SJSA1 (cell line): ENCODE measurements at regions not wholly inside any gene's neighbourhood (a gene's known extent, or its start where the extent isn't known, plus 50 kb on each side); places are given as distances from the start of the nearest gene placed in this dataset.

ENCODE experiments used
- DNase-seq, 2 experiments: peaks; one replicate each; pipeline ENCODE4 v3.0.0-alpha.2; 2015 to 2020; ENCODE audit warnings: low spot score in 2 of 2, low read depth in 1 of 2
- H3K27ac ChIP-seq: fragments of 250-450 bp; sonication (Bioruptor Pico); 2 replicates; pipeline ENCODE4 v1.5.1; 2020; ENCODE audit warnings: mild to moderate bottlenecking, moderate library complexity
- H3K27me3 ChIP-seq: fragments of 250-450 bp; sonication (Bioruptor Pico); replicated peaks from 2 replicates; pipeline ENCODE4 v1.5.1; 2020; ENCODE audit warnings: mild to moderate bottlenecking, moderate library complexity
- H3K36me3 ChIP-seq: fragments of 250-450 bp; sonication (Bioruptor Pico); 2 replicates; pipeline ENCODE4 v1.5.1; 2020; ENCODE audit warnings: mild to moderate bottlenecking
- H3K4me1 ChIP-seq: fragments of 250-450 bp; sonication (Bioruptor Pico); replicated peaks from 2 replicates; pipeline ENCODE4 v1.6.1; 2021; ENCODE audit warnings: mild to moderate bottlenecking
- H3K4me3 ChIP-seq: fragments of 250-450 bp; sonication (Bioruptor Pico); 2 replicates; pipeline ENCODE4 v1.5.1; 2020; ENCODE audit warnings: mild to moderate bottlenecking
- H3K9me3 ChIP-seq: fragments of 250-450 bp; sonication (Bioruptor Pico); replicated peaks from 2 replicates; pipeline ENCODE4 v1.5.1; 2020; ENCODE audit warnings: mild to moderate bottlenecking

- Histone ChIP-seq H3K4me1 (no peaks in the 10 kb centered on the region), H3K36me3 (no peaks in the 10 kb centered on the region), H3K27ac (no peak overlapping the region), H3K4me3 (no peak overlapping the region), H3K9me3 (no peaks in the 10 kb centered on the region), H3K27me3 (no peaks in the 10 kb centered on the region)
- DNase-seq, result no peak
Observed at GRCh38 chr3:25053360-25053759, 374.7 kb upstream of the RARB start.

DNA sequence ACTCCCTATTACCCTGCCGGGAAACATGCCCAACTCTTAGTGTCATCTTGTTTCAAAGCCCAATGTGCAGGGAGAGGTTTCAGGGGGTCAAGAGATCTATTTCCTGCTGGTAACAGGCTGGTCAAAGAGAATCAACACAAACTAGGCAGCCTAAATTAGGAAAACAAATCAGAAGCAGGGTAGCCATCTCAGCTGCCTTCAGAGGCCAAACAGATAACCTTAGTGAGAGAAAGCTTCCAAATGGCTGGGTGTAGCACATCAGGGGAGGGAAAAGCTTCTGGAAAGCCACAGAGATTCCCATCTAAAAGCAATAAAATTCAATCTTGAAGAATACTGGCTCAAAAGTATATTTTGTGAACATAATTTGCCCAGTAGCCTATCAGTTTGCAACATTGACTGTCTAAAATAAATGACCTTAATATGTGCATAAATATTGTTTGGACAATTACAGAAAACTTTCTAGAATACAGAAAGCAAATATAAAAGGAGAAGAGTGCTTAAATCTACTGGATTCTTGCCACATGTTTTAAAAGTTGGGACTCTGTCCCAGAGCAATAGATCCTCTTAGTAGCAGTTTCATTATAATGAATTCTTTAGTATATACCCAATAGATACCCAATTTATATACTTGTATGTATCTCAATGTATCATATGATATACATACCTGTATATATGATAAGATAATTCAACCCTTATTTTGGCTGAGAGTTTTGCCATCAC is 371.9 kb upstream of the RARB start:
- H3K4me3 ChIP-seq, result no peak overlapping the region
- H3K27ac ChIP-seq, result no peak overlapping the region
- no peaks in the 10 kb centered on the region for H3K9me3 ChIP-seq
- H3K36me3 ChIP-seq, result no peaks in the 10 kb centered on the region
- DNase-seq, result no peak
- H3K27me3 ChIP-seq, result no peaks in the 10 kb centered on the region
- H3K4me1 ChIP-seq, result no peaks in the 10 kb centered on the region

- Histone ChIP-seq H3K4me1 (no peaks in the 10 kb centered on the region), H3K9me3 (no peaks in the 10 kb centered on the region), H3K4me3 (no peak overlapping the region), H3K27me3 (no peaks in the 10 kb centered on the region), H3K36me3 (no peaks in the 10 kb centered on the region), H3K27ac (no peak overlapping the region)
- DNase-seq, result no peak
Observed at GRCh38 chr3:25056803-25057351, 371.2 kb upstream of the RARB start.

- no peak overlapping the region for H3K4me3 ChIP-seq
- H3K4me1 ChIP-seq, result no peaks in the 10 kb centered on the region
- no peak overlapping the region for H3K27ac ChIP-seq
- DNase-seq, result no peak
- H3K36me3 ChIP-seq, result no peaks in the 10 kb centered on the region
- no peaks in the 10 kb centered on the region for H3K27me3 ChIP-seq
- H3K9me3 ChIP-seq, result no peaks in the 10 kb centered on the region
Observed at GRCh38 chr3:25057379-25057778, 370.7 kb upstream of the RARB start.

DNA sequence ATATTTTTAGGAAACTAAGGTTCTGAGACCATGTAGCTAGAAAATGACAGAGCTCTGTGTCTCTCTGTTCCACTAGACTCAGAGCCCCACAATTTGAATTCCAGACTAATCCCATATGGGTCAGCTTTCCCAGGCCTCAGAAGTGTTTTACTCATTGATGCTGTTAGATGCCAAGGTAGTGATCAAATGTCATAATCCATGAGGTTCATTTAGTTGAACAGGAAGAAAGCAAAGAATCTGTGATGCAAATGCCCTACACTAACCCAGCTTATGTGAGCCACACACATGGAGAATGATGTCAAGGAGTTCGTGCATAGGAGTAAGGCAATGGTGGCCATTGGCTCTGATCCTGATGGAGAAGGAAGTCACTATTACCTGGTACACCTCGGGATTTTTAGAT is 363.4 kb upstream of the RARB start:
- no peaks in the 10 kb centered on the region for H3K4me1 ChIP-seq
- H3K27ac ChIP-seq, result no peak overlapping the region
- DNase-seq, result no peak
- H3K36me3 ChIP-seq, result no peaks in the 10 kb centered on the region
- H3K9me3 ChIP-seq, result no peaks in the 10 kb centered on the region
- no peaks in the 10 kb centered on the region for H3K27me3 ChIP-seq
- H3K4me3 ChIP-seq, result no peak overlapping the region

DNA sequence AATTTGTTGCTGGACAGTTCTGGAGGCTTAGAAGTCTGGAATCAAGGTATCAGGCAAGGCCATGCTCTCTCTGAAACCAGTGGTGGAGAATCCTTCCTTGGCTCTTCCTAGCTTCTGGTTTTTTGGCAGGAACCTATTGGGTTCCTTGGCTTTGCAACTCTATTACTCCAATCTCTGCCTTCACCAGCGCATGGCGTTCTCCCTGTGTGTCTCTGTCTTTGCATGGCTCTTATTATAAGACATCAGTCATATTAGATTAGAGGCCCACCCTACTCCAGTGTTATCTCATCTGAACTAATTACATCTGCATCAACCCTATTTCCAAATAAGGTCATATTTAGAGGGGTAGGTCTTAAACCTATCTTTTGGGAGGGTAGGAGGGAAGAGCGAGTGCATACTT is 358.1 kb upstream of the RARB start:
- Histone ChIP-seq H3K9me3 (no peaks in the 10 kb centered on the region), H3K4me1 (no peaks in the 10 kb centered on the region), H3K27me3 (no peaks in the 10 kb centered on the region), H3K27ac (no peak overlapping the region), H3K36me3 (no peaks in the 10 kb centered on the region), H3K4me3 (no peak overlapping the region)
- DNase-seq, result no peak

DNA sequence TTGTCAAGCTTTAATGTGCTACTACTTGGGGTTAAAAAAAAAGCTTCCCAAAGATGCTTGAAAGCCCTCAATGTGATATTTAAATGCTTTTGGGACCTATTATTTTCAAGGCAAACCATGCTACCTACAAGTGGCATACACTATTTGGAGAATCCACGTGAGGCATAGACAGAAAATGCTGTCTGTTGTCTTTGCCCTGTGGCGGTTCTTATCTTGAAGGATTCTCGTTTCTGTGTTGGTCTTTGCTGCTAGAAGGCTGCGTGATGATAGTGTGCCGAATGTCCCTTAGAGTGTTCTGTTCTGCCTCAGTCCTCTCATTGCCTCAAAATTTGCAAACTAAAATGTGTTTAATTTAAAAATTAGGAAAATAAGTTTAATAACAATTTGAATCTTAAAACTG is 356.2 kb upstream of the RARB start:
- Histone ChIP-seq H3K4me1 (no peaks in the 10 kb centered on the region), H3K27me3 (no peaks in the 10 kb centered on the region), H3K9me3 (no peaks in the 10 kb centered on the region), H3K27ac (no peak overlapping the region), H3K4me3 (no peak overlapping the region), H3K36me3 (no peaks in the 10 kb centered on the region)
- no peak for DNase-seq

GRCh38 chr3:25073423-25073822 is 354.6 kb upstream of the RARB start:
- Histone ChIP-seq H3K27me3 (no peaks in the 10 kb centered on the region), H3K4me1 (no peaks in the 10 kb centered on the region), H3K36me3 (no peaks in the 10 kb centered on the region), H3K27ac (no peak overlapping the region), H3K4me3 (no peak overlapping the region), H3K9me3 (no peaks in the 10 kb centered on the region)
- DNase-seq, result no peak

GRCh38 chr3:25074149-25074548 is 353.9 kb upstream of the RARB start:
- H3K36me3 ChIP-seq, result no peaks in the 10 kb centered on the region
- no peak overlapping the region for H3K4me3 ChIP-seq
- no peaks in the 10 kb centered on the region for H3K4me1 ChIP-seq
- no peaks in the 10 kb centered on the region for H3K27me3 ChIP-seq
- H3K27ac ChIP-seq, result no peak overlapping the region
- H3K9me3 ChIP-seq, result no peaks in the 10 kb centered on the region
- DNase-seq, result no peak

DNA sequence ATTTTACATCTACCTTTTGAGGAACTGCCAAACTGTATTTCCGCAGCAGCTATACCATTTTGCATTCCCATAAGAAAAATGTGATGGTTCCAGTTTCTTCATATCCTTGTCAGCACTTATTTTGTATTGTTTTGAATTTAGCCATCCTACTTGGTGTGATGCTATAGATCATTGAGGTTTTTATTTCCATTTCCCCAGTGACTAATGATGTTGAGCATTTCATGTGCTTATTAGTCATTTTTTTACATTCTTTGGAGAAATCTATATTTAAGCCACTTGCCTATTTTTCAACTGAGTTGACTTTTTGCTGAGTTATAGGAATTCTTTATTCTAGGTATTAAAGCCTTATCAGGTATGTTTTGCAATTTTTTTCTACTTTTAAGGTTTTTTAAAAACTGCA is 347.6 kb upstream of the RARB start:
- no peak overlapping the region for H3K4me3 ChIP-seq
- H3K9me3 ChIP-seq, result no peaks in the 10 kb centered on the region
- H3K4me1 ChIP-seq, result no peaks in the 10 kb centered on the region
- H3K36me3 ChIP-seq, result no peaks in the 10 kb centered on the region
- no peaks in the 10 kb centered on the region for H3K27me3 ChIP-seq
- no peak overlapping the region for H3K27ac ChIP-seq
- DNase-seq, result no peak

DNA sequence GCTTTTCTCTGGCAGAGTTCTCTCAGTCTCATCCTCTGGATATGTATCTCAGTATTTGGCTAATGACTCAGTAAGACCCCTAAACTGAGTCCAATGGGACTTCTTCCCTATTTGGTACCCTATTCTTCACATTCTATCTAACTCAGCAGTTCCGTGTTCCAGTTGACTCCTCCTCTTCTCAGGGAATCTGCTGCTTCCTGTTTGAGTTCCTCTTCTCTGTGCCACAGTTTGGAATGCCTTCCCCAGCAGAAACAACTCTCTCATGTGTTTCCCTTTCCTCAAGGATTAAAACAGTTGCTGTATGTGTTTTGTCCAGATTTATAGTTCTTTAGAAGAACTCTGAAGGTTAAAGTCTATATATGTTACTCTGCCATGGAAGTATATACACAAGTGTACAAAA is 344.0 kb upstream of the RARB start:
- no peak for DNase-seq
- H3K9me3 ChIP-seq, result no peaks in the 10 kb centered on the region
- no peaks in the 10 kb centered on the region for H3K36me3 ChIP-seq
- no peaks in the 10 kb centered on the region for H3K27me3 ChIP-seq
- no peak overlapping the region for H3K27ac ChIP-seq
- H3K4me1 ChIP-seq, result no peaks in the 10 kb centered on the region
- no peak overlapping the region for H3K4me3 ChIP-seq

GRCh38 chr3:25086721-25087120 is 341.3 kb upstream of the RARB start:
- Histone ChIP-seq H3K4me1 (no peaks in the 10 kb centered on the region), H3K36me3 (no peaks in the 10 kb centered on the region), H3K27me3 (no peaks in the 10 kb centered on the region), H3K4me3 (no peak overlapping the region), H3K9me3 (no peaks in the 10 kb centered on the region), H3K27ac (no peak overlapping the region)
- no peak for DNase-seq

DNA sequence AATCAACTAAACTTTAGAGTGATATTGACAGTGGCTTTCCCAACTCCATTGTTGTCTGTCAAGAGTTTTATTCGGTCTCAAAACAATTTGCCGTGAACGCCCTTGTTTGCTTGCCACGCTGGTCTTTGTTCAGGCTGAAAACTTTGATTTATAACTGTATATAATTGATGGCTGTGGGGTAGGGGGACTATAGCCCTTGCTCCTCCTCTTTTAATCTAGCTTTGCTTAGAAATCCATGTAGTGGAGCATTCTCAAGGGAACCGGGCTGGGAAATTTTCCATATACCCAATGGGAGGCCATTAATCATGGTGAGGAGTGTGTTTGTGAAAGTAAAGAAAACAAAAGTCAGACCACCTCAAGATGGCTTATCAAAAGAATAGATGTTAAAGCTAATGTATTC is 339.8 kb upstream of the RARB start:
- Histone ChIP-seq H3K4me1 (no peaks in the 10 kb centered on the region), H3K36me3 (no peaks in the 10 kb centered on the region), H3K27ac (no peak overlapping the region), H3K27me3 (no peaks in the 10 kb centered on the region), H3K9me3 (no peaks in the 10 kb centered on the region), H3K4me3 (no peak overlapping the region)
- DNase-seq, result no peak

- Histone ChIP-seq H3K36me3 (no peaks in the 10 kb centered on the region), H3K9me3 (no peaks in the 10 kb centered on the region), H3K27ac (no peak overlapping the region), H3K4me1 (no peaks in the 10 kb centered on the region), H3K27me3 (no peaks in the 10 kb centered on the region), H3K4me3 (no peak overlapping the region)
- no peak for DNase-seq
Observed at GRCh38 chr3:25090698-25091453, 337.2 kb upstream of the RARB start.
